CD1c-positive myeloid dendritic cell (primary cell): ENCODE measurements at regions not wholly inside any gene's neighbourhood (a gene's known extent, or its start where the extent isn't known, plus 50 kb on each side); places are given as distances from the start of the nearest gene placed in this dataset.
A peak's percentile ranks its signal among the peaks of the same experiment; 100 is the strongest.
"Not testable (repeated sequence)": the region's sequence is repeated elsewhere in the genome, so short reads cannot be mapped to it uniquely, and the experiment has no call there.

Experiments used
- DNase-seq: peaks from one replicate; pipeline ENCODE4 v3.0.0-alpha.2; 2016; ENCODE audit errors: extremely low spot score

DNA sequence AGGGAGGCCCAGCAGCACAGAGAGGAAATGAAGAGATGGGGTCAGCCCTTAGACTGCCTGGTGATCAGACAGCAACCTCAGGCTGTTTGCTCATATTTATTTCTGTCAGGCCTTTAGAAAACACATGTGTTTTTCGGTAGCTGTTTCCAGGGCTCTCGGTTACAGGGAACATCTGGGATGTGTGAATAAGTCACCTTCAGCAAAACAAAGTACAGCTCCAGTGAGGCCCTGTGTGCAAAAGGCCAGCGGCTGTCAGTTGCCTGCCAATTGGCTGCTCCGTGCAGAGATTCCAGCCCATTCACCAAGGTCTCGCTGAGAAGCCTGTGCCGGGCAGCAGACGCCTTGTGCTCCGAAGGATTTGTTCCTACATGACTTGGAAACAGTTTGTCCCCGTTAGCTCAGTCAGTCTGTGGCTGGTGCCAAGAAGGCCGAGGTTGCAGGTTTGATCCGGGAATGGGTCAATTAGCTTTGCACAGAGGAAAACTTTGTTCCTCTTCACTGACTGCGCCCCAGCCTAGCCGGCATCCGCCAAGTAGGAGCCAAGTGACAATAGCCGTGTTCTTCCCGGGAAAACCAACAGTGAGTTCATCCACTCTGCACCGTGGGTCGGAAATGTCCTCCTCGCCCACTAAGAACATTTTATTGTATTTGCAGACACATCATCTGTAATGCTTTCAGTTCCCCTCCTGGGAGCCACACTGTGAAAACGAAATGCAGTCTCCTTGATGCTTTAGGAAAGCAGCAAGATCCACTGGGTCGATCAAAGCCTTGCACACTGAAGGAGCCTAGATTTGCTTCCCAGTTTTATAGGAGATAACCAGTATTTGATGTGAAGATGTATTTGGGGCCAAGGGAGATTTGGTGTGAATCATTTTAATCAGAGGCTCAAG lies 315.4 kb upstream of the CDYL start:
- DNase-seq: peak; percentile 5

DNA sequence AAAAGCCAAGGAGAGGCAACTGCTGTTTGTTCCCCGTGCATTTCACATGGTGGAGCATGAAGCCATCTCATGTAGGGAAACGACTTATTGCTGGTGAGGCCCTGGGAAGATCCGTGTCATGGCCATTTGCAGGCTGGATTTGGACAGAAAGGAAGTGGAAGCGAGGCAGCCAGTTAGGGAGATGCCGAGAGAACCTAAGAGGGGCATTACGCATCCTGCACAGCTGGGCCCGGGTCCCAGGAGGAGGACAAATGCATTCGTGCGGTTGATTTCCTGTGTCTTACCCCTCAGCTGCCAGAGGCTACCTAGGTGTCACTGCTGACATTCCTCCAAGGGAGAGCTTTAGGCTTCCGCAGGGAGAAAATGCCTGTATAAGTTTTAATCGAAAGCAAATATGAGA lies 316.2 kb upstream of the CDYL start:
- DNase-seq: no peak

DNA sequence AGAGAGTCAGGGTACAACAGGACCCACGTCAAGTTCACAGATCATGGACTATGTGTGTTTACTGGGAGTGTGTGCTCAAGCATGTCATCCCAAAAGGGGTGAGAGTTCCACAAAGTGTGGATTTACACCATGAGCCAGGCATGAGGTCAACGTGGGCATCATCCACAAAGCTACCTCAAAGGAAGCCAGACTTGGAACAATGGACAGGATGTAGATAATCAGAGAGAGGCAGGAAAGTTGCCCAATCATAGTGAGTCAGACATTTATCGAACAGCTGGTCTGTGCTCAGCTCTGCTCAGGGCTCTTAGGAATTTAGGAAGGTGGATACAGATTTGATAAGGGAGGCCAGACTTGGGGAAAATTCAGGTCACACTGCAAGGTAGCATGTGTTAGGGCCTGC lies 317.2 kb upstream of the CDYL start:
- no peak for DNase-seq

DNA sequence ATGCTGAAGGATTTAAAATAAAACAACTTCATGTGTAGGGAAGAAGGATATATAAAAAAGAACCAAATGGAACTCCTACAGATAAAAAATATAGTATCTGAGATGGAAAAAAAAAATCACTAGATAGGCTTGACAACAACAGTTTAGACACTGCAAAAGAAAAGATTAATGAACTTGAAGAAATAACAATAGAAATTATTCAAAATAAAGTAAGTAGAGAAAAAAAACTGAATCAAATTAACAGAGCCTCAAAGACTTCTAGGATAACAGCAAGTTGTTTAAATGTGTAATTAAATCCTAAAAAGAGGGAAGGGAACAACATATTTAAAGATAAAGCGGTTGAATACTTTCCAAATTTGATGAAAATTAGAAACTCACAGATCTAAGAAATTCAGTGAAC lies 316.3 kb upstream of the ECI2 start:
- no peak for DNase-seq

DNA sequence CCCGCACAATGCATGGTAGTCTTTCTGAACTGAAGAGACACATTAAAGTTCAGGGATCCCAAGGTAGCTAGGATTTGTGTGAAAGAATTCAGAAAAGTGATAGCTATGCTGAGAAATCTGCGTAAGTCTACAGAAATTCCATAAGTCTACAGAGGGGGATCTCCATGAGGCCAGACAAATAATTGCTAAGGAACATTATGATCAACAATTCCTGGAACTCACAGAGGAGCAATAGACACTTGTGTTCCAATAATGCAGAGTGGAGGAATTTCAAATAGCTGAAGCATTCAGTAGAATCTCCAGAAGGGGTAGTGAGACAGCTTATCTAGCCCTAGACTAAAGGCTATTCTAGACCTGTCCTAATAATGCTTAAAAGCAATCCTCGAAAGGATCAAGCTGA lies 315.7 kb upstream of the ECI2 start:
- no peak for DNase-seq

DNA sequence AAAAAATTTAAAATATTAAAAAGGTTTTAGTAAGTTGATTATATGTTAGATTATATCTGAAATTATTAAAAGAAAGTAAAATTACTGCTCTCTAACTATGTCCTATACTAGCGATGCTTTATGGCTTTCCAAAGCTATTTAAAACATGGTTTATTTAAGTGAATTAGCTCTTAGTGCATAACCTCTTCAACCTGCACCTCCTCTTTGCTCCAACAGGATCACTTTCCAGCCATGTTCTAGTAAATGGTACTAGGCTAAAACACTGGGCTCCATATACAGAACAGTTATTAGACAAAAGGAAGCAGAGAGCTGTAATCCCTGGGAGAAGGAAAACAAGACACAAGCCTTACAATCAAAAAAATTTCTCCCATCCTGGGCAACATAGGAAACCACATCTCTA lies 314.9 kb upstream of the ECI2 start:
- no peak for DNase-seq

DNA sequence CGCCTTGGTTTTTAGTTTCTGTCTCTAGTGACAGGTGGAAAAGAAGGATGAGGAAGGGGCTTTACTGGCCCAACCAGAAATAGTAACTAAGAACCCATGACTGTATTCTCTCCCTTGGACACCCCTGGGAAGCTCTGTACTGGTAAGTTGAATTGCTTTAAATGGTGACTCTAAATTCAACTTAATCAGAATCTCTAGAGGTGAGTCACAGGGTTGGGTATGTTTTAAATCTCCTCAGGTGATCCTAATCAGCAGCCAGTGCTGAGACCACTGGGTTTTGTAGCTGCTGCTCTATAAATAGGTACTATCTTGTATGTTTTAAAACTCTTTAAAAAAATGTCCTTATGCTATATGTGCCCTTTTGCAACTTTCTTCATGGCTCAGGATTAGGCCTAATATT lies 314.0 kb upstream of the ECI2 start:
- DNase-seq: no peak

DNA sequence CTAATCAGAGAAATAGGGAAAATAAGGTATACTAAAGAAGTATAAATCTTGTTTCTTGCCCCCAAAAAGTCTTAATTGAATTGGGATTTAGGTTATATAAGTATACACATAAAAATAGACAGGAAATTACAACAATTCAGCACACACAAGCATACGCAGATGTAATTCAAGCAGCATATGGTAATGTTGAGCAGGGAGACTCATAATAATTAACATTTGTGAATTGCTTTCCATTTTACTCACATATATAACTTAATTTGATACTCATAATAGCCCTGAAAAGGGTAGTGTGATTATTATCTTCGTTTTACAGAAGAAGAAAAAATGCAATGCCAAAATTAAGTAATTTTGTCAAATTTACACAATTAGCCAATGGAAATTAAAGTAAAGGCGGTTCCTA lies 313.5 kb upstream of the ECI2 start:
- no peak for DNase-seq

DNA sequence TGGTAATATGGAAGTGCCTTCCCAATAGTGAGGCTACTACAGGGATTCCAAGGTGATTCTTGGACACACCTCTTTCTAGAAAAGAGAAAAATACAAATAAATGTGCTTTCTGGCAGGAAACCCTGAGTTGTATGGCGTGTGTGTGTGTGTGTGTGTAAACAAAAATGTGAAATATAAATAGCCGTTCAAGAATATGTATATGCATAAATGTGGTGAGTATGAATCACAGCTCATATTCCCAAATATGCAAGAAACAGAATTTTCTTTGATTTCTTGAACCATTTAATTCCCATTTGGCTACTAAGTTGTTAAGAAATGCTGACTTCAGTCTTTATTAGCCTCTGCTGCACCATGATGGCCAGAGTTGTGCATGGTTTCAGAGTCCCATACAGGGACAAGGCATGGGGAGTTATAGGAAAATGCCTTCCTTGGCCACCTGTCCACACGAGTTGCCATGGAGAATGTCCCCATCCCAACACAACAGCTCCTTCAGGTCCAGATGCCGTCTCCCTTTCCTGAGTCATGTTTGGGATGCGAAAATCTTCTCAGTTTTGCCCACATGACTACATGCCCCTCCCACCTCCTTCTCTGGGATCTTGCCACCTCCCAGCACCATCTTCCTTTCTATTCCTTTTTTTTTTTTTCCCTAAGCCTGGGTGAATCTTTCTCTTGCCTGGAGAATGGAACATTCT lies 312.4 kb upstream of the ECI2 start:
- no peak for DNase-seq

DNA sequence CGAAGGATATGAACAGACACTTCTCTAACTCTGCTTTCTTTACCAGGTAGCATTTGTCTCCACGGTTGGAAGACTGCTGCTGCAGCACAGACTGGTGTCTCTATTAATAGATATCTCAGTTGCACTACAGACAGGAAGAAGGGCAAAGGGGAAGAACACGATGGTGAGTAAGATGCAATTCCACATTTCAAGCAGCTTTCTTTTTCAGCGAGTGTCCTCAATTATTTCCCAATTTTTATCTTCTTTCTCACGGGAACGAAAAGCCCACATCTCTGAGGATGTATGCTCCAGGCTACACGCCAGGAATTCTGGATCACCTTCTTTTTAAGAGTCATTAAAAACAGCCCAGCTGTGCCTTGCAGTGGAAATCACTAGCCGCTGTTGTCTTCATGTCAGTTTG lies 311.6 kb upstream of the ECI2 start:
- DNase-seq: peak; percentile 17

DNA sequence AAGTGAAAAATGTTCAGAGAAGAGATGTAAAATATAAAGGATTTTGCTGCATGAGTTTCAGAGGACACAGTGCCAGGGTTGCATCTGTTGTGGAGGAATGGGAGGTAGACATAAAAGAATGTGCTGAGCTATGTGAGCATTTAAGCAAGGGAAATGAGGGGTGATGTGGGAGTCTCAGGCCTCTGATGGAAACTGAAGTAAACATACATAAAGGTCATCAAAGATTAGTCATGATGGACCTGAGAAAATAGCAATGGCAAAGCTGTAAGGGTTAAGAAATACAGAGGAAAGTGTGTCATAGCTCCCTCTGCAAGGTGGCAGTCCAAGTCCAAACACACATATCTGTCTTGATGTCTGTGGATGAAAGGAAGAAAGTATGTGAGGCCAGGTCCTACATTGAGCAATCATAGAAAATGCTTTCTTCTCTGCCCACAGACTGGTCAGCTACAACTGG lies 306.6 kb upstream of the ECI2 start:
- no peak for DNase-seq

DNA sequence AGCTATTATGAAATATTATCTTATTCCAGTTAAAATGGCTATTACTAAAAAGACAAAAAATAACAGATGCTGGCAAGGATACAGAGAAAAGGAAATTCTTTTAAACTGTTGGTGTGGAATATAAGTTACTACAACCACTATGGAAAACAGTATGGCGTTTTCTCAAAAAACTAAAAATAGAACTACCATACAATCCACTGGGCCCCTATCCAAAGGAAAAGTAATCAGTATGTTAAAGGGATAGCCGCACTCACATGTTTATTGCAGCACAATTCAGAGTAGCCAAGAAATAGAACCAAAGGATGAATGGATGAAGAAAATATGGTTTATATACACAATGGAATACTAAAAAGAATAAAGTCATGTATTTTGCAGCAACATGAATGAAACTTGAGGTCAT lies 303.8 kb upstream of the ECI2 start:
- DNase-seq: no peak

DNA sequence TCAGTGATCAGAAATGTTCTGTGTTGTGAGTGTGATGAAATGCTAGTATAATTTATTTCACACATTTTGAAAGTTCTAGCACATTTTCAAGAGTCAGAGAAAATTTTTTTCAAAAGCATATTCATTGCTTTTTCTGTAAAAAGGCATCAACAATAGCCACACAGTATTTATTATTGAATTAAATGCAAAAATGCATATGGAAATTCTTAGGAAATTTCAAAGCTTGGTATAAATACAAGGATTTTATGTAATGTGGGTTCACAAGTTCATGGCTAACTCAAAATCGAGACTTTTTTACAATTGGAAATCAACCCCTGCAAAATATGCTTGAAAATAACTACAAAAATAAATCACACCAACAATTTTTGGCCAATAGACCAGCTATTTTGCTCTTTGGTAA lies 302.0 kb upstream of the ECI2 start:
- no peak for DNase-seq

DNA sequence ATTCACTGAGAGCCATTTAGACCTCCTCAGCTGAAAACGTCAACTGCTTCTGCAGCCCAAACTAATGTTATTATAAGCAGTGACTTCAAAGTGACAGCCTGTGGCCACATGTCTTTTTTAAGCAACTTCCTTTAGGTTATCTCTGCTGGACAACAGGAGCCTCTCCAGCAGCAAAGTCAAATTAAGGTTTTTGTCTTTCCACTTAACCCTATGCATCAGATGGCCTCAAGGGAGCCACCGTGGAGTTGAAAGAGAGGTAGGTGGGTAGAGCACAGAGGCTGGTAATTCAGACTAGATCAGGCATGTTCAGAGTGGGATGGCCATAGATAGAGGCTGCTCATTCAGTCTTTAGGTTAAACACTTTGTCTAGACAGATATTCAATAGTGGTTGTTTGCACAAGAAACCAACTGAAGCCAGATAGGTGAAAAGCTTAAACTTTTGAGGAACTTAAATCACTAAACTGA lies 300.6 kb upstream of the ECI2 start:
- no peak for DNase-seq

DNA sequence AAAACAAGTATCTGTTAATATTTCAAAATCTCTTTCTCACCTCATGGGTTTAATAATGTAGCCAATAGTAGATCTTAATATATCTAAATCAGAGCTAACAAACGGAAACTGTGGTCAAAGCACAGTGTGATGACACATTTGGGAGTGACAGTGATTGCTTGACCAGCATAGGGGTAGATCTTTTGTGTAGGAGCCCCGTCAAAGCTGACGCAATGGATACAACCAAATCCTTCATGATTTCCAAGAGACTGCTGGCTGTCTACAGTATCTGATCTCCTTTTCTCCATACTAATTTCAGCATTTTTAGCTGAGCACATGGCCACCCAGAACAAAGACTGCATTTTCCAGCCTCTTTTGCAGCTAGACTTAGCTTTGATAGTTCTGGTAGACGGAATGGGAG lies 299.3 kb upstream of the ECI2 start:
- no peak for DNase-seq

DNA sequence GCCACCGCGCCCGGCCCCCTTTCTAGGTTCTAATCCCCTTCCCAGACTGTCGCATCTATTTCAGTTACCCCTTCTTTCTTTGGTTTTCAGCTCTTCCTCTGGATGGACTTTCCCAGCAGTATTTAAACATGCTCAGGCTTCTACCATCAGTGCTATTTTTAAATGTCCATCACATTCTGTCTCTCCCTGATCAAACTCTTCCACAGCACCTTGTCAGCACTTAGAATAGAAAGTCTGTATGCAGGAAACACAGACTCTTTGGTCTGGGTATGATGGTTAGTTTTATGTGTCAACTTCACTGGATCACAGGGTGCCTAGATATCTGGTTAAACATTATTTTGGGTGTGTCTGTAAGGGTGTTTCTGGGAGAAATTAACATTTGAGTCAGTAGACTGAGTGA lies 297.8 kb upstream of the ECI2 start:
- DNase-seq: no peak

DNA sequence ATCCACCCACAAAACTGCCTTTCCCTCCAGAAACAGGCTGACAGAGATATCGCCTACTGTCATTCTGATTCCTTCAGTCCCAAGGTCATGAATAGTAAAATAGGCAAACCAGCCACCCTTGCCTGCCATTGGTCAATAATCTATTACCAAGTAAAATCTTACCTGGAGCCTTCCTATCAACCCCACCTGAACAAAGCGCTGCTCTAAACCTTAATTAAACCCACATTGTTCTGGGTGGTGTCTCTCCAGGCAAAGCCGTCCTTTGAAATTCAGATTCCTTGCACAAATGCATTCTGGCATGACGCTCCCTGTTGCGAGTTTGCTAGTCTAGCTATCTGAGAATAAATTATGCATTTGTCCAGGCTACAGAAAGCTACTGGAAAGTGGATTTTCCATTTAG lies 291.6 kb upstream of the ECI2 start:
- no peak for DNase-seq

DNA sequence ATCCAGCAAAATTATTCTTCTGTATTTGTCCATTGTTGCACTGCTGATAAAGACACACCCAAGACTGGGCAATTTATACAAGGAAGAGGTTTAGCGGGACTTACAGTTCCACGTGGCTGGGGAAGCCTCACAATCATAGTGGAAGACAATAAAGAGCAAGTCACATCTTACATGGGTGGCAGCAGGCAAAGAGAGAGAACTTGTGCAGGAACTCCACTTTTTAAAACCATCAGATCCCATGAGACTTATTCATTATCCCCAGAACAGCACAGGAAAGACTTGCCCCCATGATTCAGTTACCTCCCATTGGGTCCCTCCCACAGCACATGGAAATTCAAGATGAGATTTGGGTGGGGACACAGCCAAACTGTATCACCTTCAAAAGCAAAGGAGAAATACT lies 286.5 kb upstream of the ECI2 start:
- DNase-seq: no peak

DNA sequence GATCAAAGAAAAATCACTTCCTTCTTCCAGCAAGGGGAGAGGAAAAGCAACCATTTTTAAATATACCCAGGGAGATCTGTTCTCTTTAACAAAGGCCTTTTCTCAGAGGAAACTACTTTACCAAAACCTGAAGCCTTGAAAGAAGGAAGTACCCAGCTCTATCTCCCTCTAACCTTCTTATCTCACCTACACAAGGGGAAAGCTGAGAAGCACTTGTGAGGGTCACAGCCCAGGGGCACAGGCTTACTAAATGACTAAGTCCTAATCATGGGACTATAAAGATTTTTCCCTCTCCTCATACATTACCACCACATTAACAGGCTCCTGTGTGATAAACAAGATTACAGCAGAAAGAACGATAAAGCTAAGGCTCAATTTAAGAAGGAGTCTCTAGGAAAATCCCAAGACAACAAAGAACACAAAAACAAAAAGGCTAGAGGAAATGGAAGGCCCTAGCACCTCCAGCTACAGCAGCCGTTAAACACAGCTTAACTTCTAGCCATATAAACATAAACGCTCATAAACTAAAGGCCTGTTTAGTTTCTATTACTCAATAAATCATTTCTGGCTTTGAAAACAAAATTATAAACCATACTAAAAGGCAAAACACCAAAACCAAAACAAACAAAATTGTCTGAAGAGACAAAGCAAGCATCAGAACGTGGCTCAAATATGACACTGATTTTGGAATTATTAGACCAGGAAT lies 284.9 kb upstream of the ECI2 start:
- no peak for DNase-seq

DNA sequence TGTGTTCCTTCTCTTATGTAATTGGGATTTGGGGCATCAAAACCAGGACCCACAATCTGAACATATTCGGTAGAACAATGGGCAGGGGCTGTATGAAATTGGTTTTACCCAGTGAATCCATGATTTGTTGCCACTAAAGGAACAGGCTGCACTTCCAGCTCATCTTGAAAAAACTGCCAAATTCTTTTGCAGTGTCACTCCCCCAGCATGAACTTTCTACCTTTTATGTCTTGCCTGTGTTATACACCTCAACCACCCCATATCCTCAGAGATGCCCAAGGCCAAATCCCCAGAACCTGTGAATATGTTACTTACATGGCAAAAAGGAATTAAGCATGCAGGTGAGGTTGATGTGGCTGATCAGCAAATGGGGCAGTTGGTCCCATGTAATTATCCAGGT lies 280.2 kb upstream of the ECI2 start:
- DNase-seq: no peak

DNA sequence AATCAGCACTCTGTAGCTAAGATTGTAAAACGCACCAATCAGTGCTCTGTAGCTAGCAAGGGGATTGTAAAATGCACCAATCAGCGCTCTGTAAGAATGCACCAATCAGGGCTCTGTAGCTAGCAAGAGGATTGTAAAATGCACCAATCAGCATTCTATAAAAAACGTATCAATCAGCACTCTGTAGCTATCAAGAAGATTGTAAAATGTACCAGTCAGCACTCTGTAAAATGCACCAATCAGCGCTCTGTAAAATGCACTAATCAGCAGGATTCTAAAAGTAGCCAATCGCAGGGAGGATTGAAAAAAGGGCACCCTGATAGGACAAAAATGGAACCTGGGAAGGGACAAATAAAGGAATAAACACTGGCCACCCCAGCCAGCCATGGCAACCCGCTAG lies 278.7 kb upstream of the ECI2 start:
- not testable (repeated sequence) for DNase-seq

DNA sequence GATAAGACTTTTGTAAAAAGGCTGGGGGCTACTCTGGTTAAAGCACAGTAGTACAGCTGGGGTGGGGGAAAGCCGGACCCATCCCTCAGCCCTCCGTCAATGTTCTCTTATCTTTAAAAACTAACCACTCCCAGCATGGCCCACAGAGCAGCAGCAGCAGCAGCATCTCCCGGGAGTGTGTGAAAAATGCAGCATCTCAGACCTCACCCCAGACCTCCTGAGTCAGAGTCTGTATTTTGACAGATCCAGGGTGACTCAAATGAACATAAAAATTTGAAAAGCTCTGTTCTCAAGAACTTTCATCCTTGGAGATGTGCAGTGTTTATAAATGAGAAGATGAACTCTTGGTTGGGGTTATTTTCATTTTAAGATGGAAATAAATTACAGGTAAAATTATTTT lies 277.7 kb upstream of the ECI2 start:
- DNase-seq: no peak

DNA sequence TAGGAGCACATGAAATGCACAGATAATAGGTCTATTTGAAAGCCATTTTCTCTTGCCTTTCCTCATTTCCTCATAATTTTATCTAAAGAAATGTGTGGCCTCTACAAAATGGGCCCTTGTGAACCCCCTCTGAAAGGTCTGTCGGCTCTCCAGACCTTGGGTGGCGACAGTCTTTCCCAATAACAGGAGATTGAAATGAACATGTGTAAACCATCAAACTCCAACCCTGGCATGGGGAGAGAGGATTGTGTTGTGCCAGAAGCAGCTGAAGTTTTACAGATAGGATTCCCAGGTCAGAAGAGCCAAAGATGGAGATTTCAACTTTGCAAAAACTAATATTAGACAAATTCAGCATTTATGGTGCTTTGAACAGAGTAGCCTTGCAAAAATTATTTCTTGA lies 277.1 kb upstream of the ECI2 start:
- no peak for DNase-seq
